NT2/D1 (cell line): ENCODE measurements at regions not wholly inside any gene's neighbourhood (a gene's known extent, or its start where the extent isn't known, plus 50 kb on each side); places are given as distances from the start of the nearest gene placed in this dataset.

ENCODE experiments used
- SUZ12 ChIP-seq: IDR thresholded peaks from 2 replicates; pipeline ENCODE4 v1.6.1; 2011; ENCODE audit not compliant: insufficient read length, insufficient read depth; ENCODE audit errors: extremely low read depth
- YY1 ChIP-seq: IDR thresholded peaks from 2 replicates; pipeline ENCODE4 v1.6.1; 2011; ENCODE audit not compliant: insufficient read length, insufficient read depth
- ZNF274 ChIP-seq: IDR thresholded peaks from 2 replicates; pipeline ENCODE4 v1.6.1; 2011; ENCODE audit warnings: mild to moderate bottlenecking, low read depth, low read length

- TF ChIP-seq YY1 (no peak), ZNF274 (no peak), SUZ12 (no peak)
These were observed 58.2 kb downstream of the SLITRK6 start for GRCh38 chr13:85741017-85741416.
